CD4-positive, alpha-beta T cell (primary cell): ENCODE measurements at regions not wholly inside any gene's neighbourhood (a gene's known extent, or its start where the extent isn't known, plus 50 kb on each side); places are given as distances from the start of the nearest gene placed in this dataset.

Experiments
- ATAC-seq: fragments of 200-7000 bp; cut with Tn5 transposase; one replicate; pipeline ENCODE4 v1.10.0; 2022; ENCODE audit warnings: mild to moderate bottlenecking; ENCODE audit not compliant: poor library complexity
- CTCF ChIA-PET: fragments of 350-600 bp; sonication (Branson Sonifier 250); formaldehyde crosslinking; loops from one replicate; lab custom pipeline; 2021; ENCODE audit warnings: antibody characterized with exemption, inconsistent platforms; lab: Charles Lee
- POLR2A ChIA-PET: fragments of 350-600 bp; sonication (Branson Sonifier 250); formaldehyde crosslinking; loops from one replicate; lab custom pipeline; 2021; ENCODE audit warnings: antibody characterized with exemption, inconsistent platforms; lab: Charles Lee
- DNase-seq, 14 experiments: peaks; one replicate each; pipeline ENCODE4 v3.0.0-alpha.2; 2013 to 2020; ENCODE audit warnings: mixed read lengths in 2 of 14
- H3K27ac ChIP-seq, 2 donors: one replicate each; pipeline versions ENCODE4 v1.5.1 to v1.7.0; 2013; ENCODE audit warnings: low read length in 2 of 2, low read depth in 1 of 2, mild to moderate bottlenecking in 1 of 2
- H3K27me3 ChIP-seq, 2 experiments: 1 replicate in 1 of 2; 2 replicates in 1 of 2; pipeline versions ENCODE4 v1.6.1 to v1.7.0; 2013; ENCODE audit warnings: low read length in 2 of 2, control low read depth in 1 of 2, mild to moderate bottlenecking in 1 of 2, moderate library complexity in 1 of 2; ENCODE audit not compliant: insufficient read depth in 2 of 2, control insufficient read depth in 1 of 2
- H3K36me3 ChIP-seq: one replicate; pipeline ENCODE4 v1.6.1; 2013; ENCODE audit warnings: low read length, control low read depth; ENCODE audit not compliant: insufficient read depth
- H3K4me1 ChIP-seq: one replicate; pipeline ENCODE4 v1.6.1; 2013; ENCODE audit warnings: low read length, control low read depth; ENCODE audit not compliant: insufficient read depth
- H3K4me3 ChIP-seq: one replicate; pipeline ENCODE4 v1.5.1; 2013; ENCODE audit warnings: mild to moderate bottlenecking, low read length, moderate library complexity
- H3K9me3 ChIP-seq, 2 experiments: 1 replicate in 1 of 2; 2 replicates in 1 of 2; pipeline versions ENCODE4 v1.6.1 to v1.7.0; 2013; ENCODE audit warnings: low read length in 2 of 2, mild to moderate bottlenecking in 2 of 2, control low read depth in 1 of 2, moderate library complexity in 1 of 2; ENCODE audit not compliant: control insufficient read depth in 1 of 2, insufficient read depth in 1 of 2
- H3K27ac Mint-ChIP-seq: one replicate; pipeline ENCODE4 v1.8.0; 2020; ENCODE audit warnings: mixed read lengths
- H3K27me3 Mint-ChIP-seq: one replicate; pipeline ENCODE4 v1.8.0; 2021; ENCODE audit warnings: mixed read lengths
- H3K36me3 Mint-ChIP-seq: one replicate; pipeline ENCODE4 v1.8.0; 2021; ENCODE audit warnings: low read depth, mixed read lengths
- H3K4me1 Mint-ChIP-seq: one replicate; pipeline ENCODE4 v1.8.0; 2021; ENCODE audit warnings: low read depth, mixed read lengths
- H3K4me3 Mint-ChIP-seq: one replicate; pipeline ENCODE4 v1.8.0; 2020; ENCODE audit warnings: mild to moderate bottlenecking, mixed read lengths
- H3K9me3 Mint-ChIP-seq: one replicate; pipeline ENCODE4 v1.8.0; 2020; ENCODE audit warnings: mixed read lengths
- CTCF ChIP-seq: fragments of 200-600 bp; IDR thresholded peaks from one replicate; pipeline ENCODE4 v1.8.0; 2022; ENCODE audit warnings: antibody characterized with exemption, mild to moderate bottlenecking
- intact Hi-C, 2 experiments: fragments of 100-400 bp; cut with DNase I in 1 of 2; cut with micrococcal nuclease in 1 of 2; formaldehyde crosslinking; loops; one replicate each; pipeline versions ENCODE4 v1.15.1 to v1.9.0; 2023 to 2025; cut with DNase I, micrococcal nuclease

GRCh38 chr3:82796765-82797164 lies 1035.3 kb upstream of the GBE1 start:
- H3K4me1 Mint-ChIP-seq, result no peaks in the 10 kb centered on the region
- H3K36me3 Mint-ChIP-seq, result no peaks in the 10 kb centered on the region
- Histone ChIP-seq H3K9me3 (no peaks in the 10 kb centered on the region), H3K4me1 (no peaks in the 10 kb centered on the region), H3K27ac (no peak overlapping the region), H3K36me3 (no peaks in the 10 kb centered on the region), H3K4me3 (no peak overlapping the region), H3K27me3 (no peaks in the 10 kb centered on the region)
- DNase-seq (no peak), ATAC-seq (no peak)
- CTCF ChIA-PET, result no interaction called here
- intact Hi-C loops, result no loop called here
- no peaks in the 10 kb centered on the region for H3K9me3 Mint-ChIP-seq
- no peak for TF ChIP-seq CTCF
- H3K27ac Mint-ChIP-seq, result no peak overlapping the region
- H3K4me3 Mint-ChIP-seq, result no peak overlapping the region
- POLR2A ChIA-PET, result no interaction called here
- H3K27me3 Mint-ChIP-seq, result no peaks in the 10 kb centered on the region

- no peaks in the 10 kb centered on the region for H3K36me3 Mint-ChIP-seq
These were observed 1029.8 kb upstream of the GBE1 start for GRCh38 chr3:82791241-82791640.

DNA sequence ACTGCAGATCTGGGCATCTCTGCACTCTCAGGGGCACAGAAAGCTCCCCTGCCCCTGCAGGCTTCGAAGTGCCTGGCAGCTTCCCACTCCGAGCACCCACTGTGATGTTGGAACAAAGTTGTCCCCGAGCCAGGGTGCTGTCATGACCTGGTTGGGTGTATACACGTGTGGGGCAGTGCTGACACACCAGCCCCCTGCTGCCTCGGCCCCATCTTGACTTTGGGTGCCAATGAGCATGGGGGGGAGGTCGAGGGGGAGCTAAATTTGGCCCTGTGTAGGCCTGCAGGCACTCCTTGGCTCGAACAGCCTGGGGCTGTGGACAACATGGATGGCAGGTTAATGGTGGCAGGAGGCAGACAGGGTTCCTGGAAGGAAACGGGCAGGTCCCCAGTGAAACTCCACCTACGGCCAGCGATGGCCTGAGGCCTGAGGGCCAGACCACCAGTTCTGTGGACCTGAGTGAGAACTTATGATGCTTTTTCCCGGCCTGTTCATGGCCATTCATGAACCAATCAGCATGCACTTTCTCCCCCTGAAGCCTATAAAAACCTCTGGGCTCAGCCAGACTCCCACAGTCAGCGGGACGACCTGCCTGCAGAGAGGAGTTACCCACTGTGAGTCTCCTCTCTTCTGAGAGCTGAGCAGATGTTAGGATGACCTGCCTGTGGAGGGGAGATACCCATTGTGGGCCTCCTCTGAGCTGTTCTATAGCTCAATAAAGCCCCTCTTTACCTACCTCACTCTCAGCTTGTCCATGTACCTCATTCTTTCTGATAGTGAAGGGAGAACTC lies 1029.1 kb upstream of the GBE1 start:
- intact Hi-C loops, result no loop called here
- H3K9me3 ChIP-seq, result peaks cover 0 to 15% of the 10 kb centered on the region in 2 experiments
- no peak overlapping the region for H3K27ac ChIP-seq
- ChIA-PET CTCF (no interaction called here), POLR2A (no interaction called here)
- DNase-seq (no peak), ATAC-seq (no peak)
- Mint-ChIP-seq H3K27me3 (no peaks in the 10 kb centered on the region), H3K9me3 (peaks cover 3% of the 10 kb centered on the region), H3K4me1 (no peaks in the 10 kb centered on the region), H3K4me3 (no peak overlapping the region), H3K27ac (no peak overlapping the region), H3K36me3 (no peaks in the 10 kb centered on the region)
- H3K27me3 ChIP-seq, result no peaks in the 10 kb centered on the region
- no peak for TF ChIP-seq CTCF
- H3K36me3 ChIP-seq, result no peaks in the 10 kb centered on the region
- no peaks in the 10 kb centered on the region for H3K4me1 ChIP-seq
- no peak overlapping the region for H3K4me3 ChIP-seq

More at GRCh38 chr3:82791241-82791640, 1029.8 kb upstream of the GBE1 start:
- Histone ChIP-seq H3K27me3 (no peaks in the 10 kb centered on the region), H3K4me3 (no peak overlapping the region), H3K36me3 (no peaks in the 10 kb centered on the region), H3K9me3 (peaks cover 0 to 15% of the 10 kb centered on the region in 2 experiments), H3K4me1 (no peaks in the 10 kb centered on the region), H3K27ac (no peak overlapping the region)
- no peaks in the 10 kb centered on the region for H3K27me3 Mint-ChIP-seq
- intact Hi-C loops, result no loop called here
- ChIA-PET CTCF (no interaction called here), POLR2A (no interaction called here)
- H3K4me1 Mint-ChIP-seq, result no peaks in the 10 kb centered on the region
- H3K27ac Mint-ChIP-seq, result no peak overlapping the region
- TF ChIP-seq CTCF, result no peak
- H3K9me3 Mint-ChIP-seq, result no peaks in the 10 kb centered on the region
- no peak overlapping the region for H3K4me3 Mint-ChIP-seq
- no peak for ATAC-seq
- no peak for DNase-seq
